ENCODE measurements at regions not wholly inside any gene's neighbourhood (a gene's known extent, or its start where the extent isn't known, plus 50 kb on each side); places are given as distances from the start of the nearest gene placed in this dataset.

- H3K4me1 ChIP-seq (ENCODE audit: control insufficient read depth in 2 of 2, insufficient read depth in 2 of 2, low read length in 2 of 2), result peaks cover 28 to 67% of the 10 kb centered on the region in 2 donors
- H3K27ac ChIP-seq (ENCODE audit: low read depth in 1 of 2, low read length in 1 of 2), result no peak overlapping the region
- no peaks in the 10 kb centered on the region for H3K36me3 ChIP-seq (ENCODE audit: control insufficient read depth in 2 of 2, insufficient read depth in 2 of 2, low read length in 1 of 2)
- no peaks in the 10 kb centered on the region for H3K9me3 ChIP-seq (ENCODE audit: control insufficient read depth in 2 of 2, insufficient read depth in 1 of 2, low read length in 1 of 2)
- no peaks in the 10 kb centered on the region for H3K27me3 ChIP-seq (ENCODE audit: control insufficient read depth in 2 of 2, insufficient read depth in 1 of 2, low read length in 1 of 2)
- WGBS, result 96% methylated on average over 8 of the region's 8 CpGs
- no peak for DNase-seq (ENCODE audit: low read depth in 6 of 9, low spot score in 9 of 9)
- no peak overlapping the region for H3K4me3 ChIP-seq (ENCODE audit: low read length in 2 of 2)
These were observed 77.3 kb downstream of the IRF2BPL start for GRCh38 chr14:76951166-76951565.

- Histone ChIP-seq H3K27me3 (ENCODE audit: control insufficient read depth in 2 of 2, insufficient read depth in 1 of 2, low read length in 1 of 2) (no peaks in the 10 kb centered on the region), H3K4me1 (ENCODE audit: control insufficient read depth in 2 of 2, insufficient read depth in 2 of 2, low read length in 2 of 2) (peaks cover 22 to 59% of the 10 kb centered on the region in 2 donors), H3K36me3 (ENCODE audit: control insufficient read depth in 2 of 2, insufficient read depth in 2 of 2, low read length in 1 of 2) (no peaks in the 10 kb centered on the region), H3K9me3 (ENCODE audit: control insufficient read depth in 2 of 2, insufficient read depth in 1 of 2, low read length in 1 of 2) (no peaks in the 10 kb centered on the region), H3K27ac (ENCODE audit: low read depth in 1 of 2, low read length in 1 of 2) (no peak overlapping the region), H3K4me3 (ENCODE audit: low read length in 2 of 2) (no peak overlapping the region)
- DNase-seq (ENCODE audit: low read depth in 6 of 9, low spot score in 9 of 9), result no peak
- WGBS, result 95% methylated on average over 14 of the region's 14 CpGs
These were observed 78.2 kb downstream of the IRF2BPL start for GRCh38 chr14:76950055-76951020.

- peaks cover 21 to 49% of the 10 kb centered on the region in 2 donors for H3K4me1 ChIP-seq (ENCODE audit: control insufficient read depth in 2 of 2, insufficient read depth in 2 of 2, low read length in 2 of 2)
- H3K4me3 ChIP-seq (ENCODE audit: low read length in 2 of 2), result no peak overlapping the region
- H3K36me3 ChIP-seq (ENCODE audit: control insufficient read depth in 2 of 2, insufficient read depth in 2 of 2, low read length in 1 of 2), result no peaks in the 10 kb centered on the region
- DNase-seq (ENCODE audit: low read depth in 6 of 9, low spot score in 9 of 9), result no peak
- H3K27ac ChIP-seq (ENCODE audit: low read depth in 1 of 2, low read length in 1 of 2), result no peak overlapping the region
- H3K9me3 ChIP-seq (ENCODE audit: control insufficient read depth in 2 of 2, insufficient read depth in 1 of 2, low read length in 1 of 2), result no peaks in the 10 kb centered on the region
- 91% methylated on average over 6 of the region's 6 CpGs for WGBS
- H3K27me3 ChIP-seq (ENCODE audit: control insufficient read depth in 2 of 2, insufficient read depth in 1 of 2, low read length in 1 of 2), result no peaks in the 10 kb centered on the region
These were observed 79.5 kb downstream of the IRF2BPL start for GRCh38 chr14:76948976-76949375.

GRCh38 chr14:76948213-76948947 is 80.1 kb downstream of the IRF2BPL start:
- DNase-seq (ENCODE audit: low read depth in 6 of 9, low spot score in 9 of 9), result no peak
- WGBS, result 95% methylated on average over 11 of the region's 11 CpGs
- Histone ChIP-seq H3K27ac (ENCODE audit: low read depth in 1 of 2, low read length in 1 of 2) (peak overlapping the region in 1 of 2 donors; percentile 82), H3K36me3 (ENCODE audit: control insufficient read depth in 2 of 2, insufficient read depth in 2 of 2, low read length in 1 of 2) (no peaks in the 10 kb centered on the region), H3K27me3 (ENCODE audit: control insufficient read depth in 2 of 2, insufficient read depth in 1 of 2, low read length in 1 of 2) (no peaks in the 10 kb centered on the region), H3K9me3 (ENCODE audit: control insufficient read depth in 2 of 2, insufficient read depth in 1 of 2, low read length in 1 of 2) (no peaks in the 10 kb centered on the region), H3K4me1 (ENCODE audit: control insufficient read depth in 2 of 2, insufficient read depth in 2 of 2, low read length in 2 of 2) (peaks cover 15 to 43% of the 10 kb centered on the region in 2 donors), H3K4me3 (ENCODE audit: low read length in 2 of 2) (no peak overlapping the region)

GRCh38 chr14:76947838-76948184 is 80.7 kb downstream of the IRF2BPL start:
- WGBS, result 95% methylated on average over 5 of the region's 5 CpGs
- peak overlapping the region in 1 of 2 donors; percentile 82 for H3K27ac ChIP-seq (ENCODE audit: low read depth in 1 of 2, low read length in 1 of 2)
- no peaks in the 10 kb centered on the region for H3K9me3 ChIP-seq (ENCODE audit: control insufficient read depth in 2 of 2, insufficient read depth in 1 of 2, low read length in 1 of 2)

GRCh38 chr14:76947078-76947837 is 81.2 kb downstream of the IRF2BPL start:
- no peaks in the 10 kb centered on the region for H3K9me3 ChIP-seq (ENCODE audit: control insufficient read depth in 2 of 2, insufficient read depth in 1 of 2, low read length in 1 of 2)
- no peaks in the 10 kb centered on the region for H3K27me3 ChIP-seq (ENCODE audit: control insufficient read depth in 2 of 2, insufficient read depth in 1 of 2, low read length in 1 of 2)
- peak in 4 of 9 donors; percentile 75 to 92 (median 82) for DNase-seq (ENCODE audit: low read depth in 6 of 9, low spot score in 9 of 9)
- 3% methylated on average over 28 of the region's 28 CpGs for WGBS
- peak overlapping the region; percentile 46 to 82 for H3K27ac ChIP-seq (ENCODE audit: low read depth in 1 of 2, low read length in 1 of 2)
- no peak overlapping the region for H3K4me3 ChIP-seq (ENCODE audit: low read length in 2 of 2)
- no peaks in the 10 kb centered on the region for H3K36me3 ChIP-seq (ENCODE audit: control insufficient read depth in 2 of 2, insufficient read depth in 2 of 2, low read length in 1 of 2)
- peaks cover 12 to 43% of the 10 kb centered on the region in 2 donors for H3K4me1 ChIP-seq (ENCODE audit: control insufficient read depth in 2 of 2, insufficient read depth in 2 of 2, low read length in 2 of 2)

More at GRCh38 chr14:76947838-76948184, 80.7 kb downstream of the IRF2BPL start:
- Histone ChIP-seq H3K27me3 (ENCODE audit: control insufficient read depth in 2 of 2, insufficient read depth in 1 of 2, low read length in 1 of 2) (no peaks in the 10 kb centered on the region), H3K36me3 (ENCODE audit: control insufficient read depth in 2 of 2, insufficient read depth in 2 of 2, low read length in 1 of 2) (no peaks in the 10 kb centered on the region), H3K4me1 (ENCODE audit: control insufficient read depth in 2 of 2, insufficient read depth in 2 of 2, low read length in 2 of 2) (peaks cover 12 to 38% of the 10 kb centered on the region in 2 donors), H3K4me3 (ENCODE audit: low read length in 2 of 2) (no peak overlapping the region)
- no peak for DNase-seq (ENCODE audit: low read depth in 6 of 9, low spot score in 9 of 9)

- peaks cover 12 to 48% of the 10 kb centered on the region in 2 donors for H3K4me1 ChIP-seq (ENCODE audit: control insufficient read depth in 2 of 2, insufficient read depth in 2 of 2, low read length in 2 of 2)
- DNase-seq (ENCODE audit: low read depth in 6 of 9, low spot score in 9 of 9), result no peak
- H3K27me3 ChIP-seq (ENCODE audit: control insufficient read depth in 2 of 2, insufficient read depth in 1 of 2, low read length in 1 of 2), result no peaks in the 10 kb centered on the region
- no peaks in the 10 kb centered on the region for H3K36me3 ChIP-seq (ENCODE audit: control insufficient read depth in 2 of 2, insufficient read depth in 2 of 2, low read length in 1 of 2)
- H3K27ac ChIP-seq (ENCODE audit: low read depth in 1 of 2, low read length in 1 of 2), result peak overlapping the region; percentile 46 to 82
- WGBS, result 77% methylated on average over 6 of the region's 6 CpGs
- no peaks in the 10 kb centered on the region for H3K9me3 ChIP-seq (ENCODE audit: control insufficient read depth in 2 of 2, insufficient read depth in 1 of 2, low read length in 1 of 2)
- no peak overlapping the region for H3K4me3 ChIP-seq (ENCODE audit: low read length in 2 of 2)
These were observed 81.8 kb downstream of the IRF2BPL start for GRCh38 chr14:76946753-76947077.

GRCh38 chr14:76943072-76943471 is 85.4 kb downstream of the IRF2BPL start:
- no peaks in the 10 kb centered on the region for H3K9me3 ChIP-seq (ENCODE audit: control insufficient read depth in 2 of 2, insufficient read depth in 1 of 2, low read length in 1 of 2)
- WGBS, result 97% methylated on average over 4 of the region's 4 CpGs
- H3K36me3 ChIP-seq (ENCODE audit: control insufficient read depth in 2 of 2, insufficient read depth in 2 of 2, low read length in 1 of 2), result no peaks in the 10 kb centered on the region
- no peak for DNase-seq (ENCODE audit: low read depth in 6 of 9, low spot score in 9 of 9)
- no peaks in the 10 kb centered on the region for H3K27me3 ChIP-seq (ENCODE audit: control insufficient read depth in 2 of 2, insufficient read depth in 1 of 2, low read length in 1 of 2)
- no peak overlapping the region for H3K4me3 ChIP-seq (ENCODE audit: low read length in 2 of 2)
- peaks cover 12 to 39% of the 10 kb centered on the region in 2 donors for H3K4me1 ChIP-seq (ENCODE audit: control insufficient read depth in 2 of 2, insufficient read depth in 2 of 2, low read length in 2 of 2)
- H3K27ac ChIP-seq (ENCODE audit: low read depth in 1 of 2, low read length in 1 of 2), result no peak overlapping the region
